Activated T-helper 2 cell treated with anti-CD3 and anti-CD28 coated beads, Interferon-gamma antibody, Interleukin-2, Interleukin-4, amounts not matched to agents 10 μg/mL and 5 μg/mL and 100 μg/mL, durations not matched to agents 14 hours and 24 hours and 36 hours (primary cell): ENCODE measurements at regions not wholly inside any gene's neighbourhood (a gene's known extent, or its start where the extent isn't known, plus 50 kb on each side); places are given as distances from the start of the nearest gene placed in this dataset.

Experiments used
- DNase-seq: peaks from one replicate; pipeline ENCODE4 v3.0.0; 2021; ENCODE audit warnings: low spot score
- H3K27ac Mint-ChIP-seq: one replicate; pipeline ENCODE4 v1.8.0; 2021; ENCODE audit warnings: mixed read lengths
- H3K27me3 Mint-ChIP-seq: one replicate; pipeline ENCODE4 v1.8.0; 2021; ENCODE audit warnings: low read depth, mixed read lengths
- H3K36me3 Mint-ChIP-seq: one replicate; pipeline ENCODE4 v1.8.0; 2021; ENCODE audit warnings: low read depth, mixed read lengths
- H3K4me1 Mint-ChIP-seq: one replicate; pipeline ENCODE4 v1.8.0; 2021; ENCODE audit warnings: low read depth, mixed read lengths
- H3K4me3 Mint-ChIP-seq: one replicate; pipeline ENCODE4 v1.8.0; 2021; ENCODE audit warnings: low read depth, mild to moderate bottlenecking, moderate library complexity, mixed read lengths
- H3K9me3 Mint-ChIP-seq: one replicate; pipeline ENCODE4 v1.8.0; 2021; ENCODE audit warnings: mixed read lengths
- intact Hi-C: fragments of 100-400 bp; cut with micrococcal nuclease; formaldehyde crosslinking; loops from one replicate; pipeline ENCODE4 v1.15.1; 2023

- intact Hi-C loops: no loop called here
- Mint-ChIP-seq H3K27me3 (peaks cover 2% of the 10 kb centered on the region), H3K4me1 (no peaks in the 10 kb centered on the region), H3K36me3 (no peaks in the 10 kb centered on the region), H3K27ac (no peak overlapping the region), H3K9me3 (no peaks in the 10 kb centered on the region), H3K4me3 (no peak overlapping the region)
- no peak for DNase-seq
Observed at GRCh38 chrX:25158635-25159034, 142.9 kb upstream of the ARX start.

GRCh38 chrX:25156832-25157231 lies 141.1 kb upstream of the ARX start:
- H3K36me3 Mint-ChIP-seq: no peaks in the 10 kb centered on the region
- no peak for DNase-seq
- H3K27me3 Mint-ChIP-seq: no peaks in the 10 kb centered on the region
- no peaks in the 10 kb centered on the region for H3K4me1 Mint-ChIP-seq
- no peak overlapping the region for H3K4me3 Mint-ChIP-seq
- H3K27ac Mint-ChIP-seq: no peak overlapping the region
- no peaks in the 10 kb centered on the region for H3K9me3 Mint-ChIP-seq
- intact Hi-C loops: no loop called here

GRCh38 chrX:25156323-25156722 lies 140.6 kb upstream of the ARX start:
- DNase-seq: no peak
- Mint-ChIP-seq H3K27me3 (no peaks in the 10 kb centered on the region), H3K36me3 (no peaks in the 10 kb centered on the region), H3K4me3 (no peak overlapping the region), H3K4me1 (no peaks in the 10 kb centered on the region), H3K27ac (no peak overlapping the region), H3K9me3 (no peaks in the 10 kb centered on the region)
- intact Hi-C loops: no loop called here

- H3K4me3 Mint-ChIP-seq: no peak overlapping the region
- no peaks in the 10 kb centered on the region for H3K36me3 Mint-ChIP-seq
- no peak overlapping the region for H3K27ac Mint-ChIP-seq
- intact Hi-C loops: no loop called here
- no peaks in the 10 kb centered on the region for H3K9me3 Mint-ChIP-seq
- no peaks in the 10 kb centered on the region for H3K4me1 Mint-ChIP-seq
- no peaks in the 10 kb centered on the region for H3K27me3 Mint-ChIP-seq
- no peak for DNase-seq
Observed at GRCh38 chrX:25154168-25154567, 138.4 kb upstream of the ARX start.

GRCh38 chrX:25151749-25152148 lies 136.0 kb upstream of the ARX start:
- H3K4me1 Mint-ChIP-seq: no peaks in the 10 kb centered on the region
- intact Hi-C loops: no loop called here
- no peaks in the 10 kb centered on the region for H3K9me3 Mint-ChIP-seq
- peaks cover 2% of the 10 kb centered on the region for H3K27me3 Mint-ChIP-seq
- no peak for DNase-seq
- H3K36me3 Mint-ChIP-seq: no peaks in the 10 kb centered on the region
- H3K27ac Mint-ChIP-seq: no peak overlapping the region
- H3K4me3 Mint-ChIP-seq: no peak overlapping the region

- no peaks in the 10 kb centered on the region for H3K9me3 Mint-ChIP-seq
- H3K4me1 Mint-ChIP-seq: peaks cover 2% of the 10 kb centered on the region
- no peak overlapping the region for H3K4me3 Mint-ChIP-seq
Observed at GRCh38 chrX:25144043-25144940, 128.5 kb upstream of the ARX start.

GRCh38 chrX:25143596-25143995 lies 127.8 kb upstream of the ARX start:
- no peak for DNase-seq
- H3K9me3 Mint-ChIP-seq: no peaks in the 10 kb centered on the region
- H3K27me3 Mint-ChIP-seq: peaks cover 6% of the 10 kb centered on the region
- H3K36me3 Mint-ChIP-seq: no peaks in the 10 kb centered on the region
- intact Hi-C loops: no loop called here
- peaks cover 2% of the 10 kb centered on the region for H3K4me1 Mint-ChIP-seq
- no peak overlapping the region for H3K27ac Mint-ChIP-seq
- H3K4me3 Mint-ChIP-seq: no peak overlapping the region

More at GRCh38 chrX:25144043-25144940, 128.5 kb upstream of the ARX start:
- Mint-ChIP-seq H3K27me3 (peaks cover 6% of the 10 kb centered on the region), H3K27ac (no peak overlapping the region), H3K36me3 (no peaks in the 10 kb centered on the region)
- no peak for DNase-seq
- intact Hi-C loops: loop anchor here (2.0 kb wide), 2 partner anchors 123 to 305 kb away; no protein-coding TSS in a partner anchor

- intact Hi-C loops: no loop called here
- Mint-ChIP-seq H3K27ac (no peak overlapping the region), H3K9me3 (no peaks in the 10 kb centered on the region), H3K4me3 (no peak overlapping the region), H3K27me3 (peaks cover 4% of the 10 kb centered on the region), H3K4me1 (peaks cover 2% of the 10 kb centered on the region), H3K36me3 (no peaks in the 10 kb centered on the region)
- no peak for DNase-seq
Observed at GRCh38 chrX:25141684-25142083, 125.9 kb upstream of the ARX start.

- no peak for DNase-seq
- intact Hi-C loops: no loop called here
- no peaks in the 10 kb centered on the region for H3K4me1 Mint-ChIP-seq
- H3K27ac Mint-ChIP-seq: no peak overlapping the region
- no peaks in the 10 kb centered on the region for H3K9me3 Mint-ChIP-seq
- peaks cover 2% of the 10 kb centered on the region for H3K27me3 Mint-ChIP-seq
- H3K4me3 Mint-ChIP-seq: no peak overlapping the region
- H3K36me3 Mint-ChIP-seq: no peaks in the 10 kb centered on the region
Observed at GRCh38 chrX:25131055-25131454, 115.3 kb upstream of the ARX start.

GRCh38 chrX:25130619-25131018 lies 114.9 kb upstream of the ARX start:
- Mint-ChIP-seq H3K27me3 (peaks cover 2% of the 10 kb centered on the region), H3K4me1 (no peaks in the 10 kb centered on the region), H3K9me3 (no peaks in the 10 kb centered on the region), H3K36me3 (no peaks in the 10 kb centered on the region), H3K4me3 (no peak overlapping the region), H3K27ac (no peak overlapping the region)
- no peak for DNase-seq
- intact Hi-C loops: no loop called here

GRCh38 chrX:25125483-25125882 lies 109.7 kb upstream of the ARX start:
- intact Hi-C loops: no loop called here
- H3K27me3 Mint-ChIP-seq: no peaks in the 10 kb centered on the region
- H3K4me1 Mint-ChIP-seq: no peaks in the 10 kb centered on the region
- no peak overlapping the region for H3K4me3 Mint-ChIP-seq
- no peak overlapping the region for H3K27ac Mint-ChIP-seq
- no peaks in the 10 kb centered on the region for H3K9me3 Mint-ChIP-seq
- H3K36me3 Mint-ChIP-seq: no peaks in the 10 kb centered on the region
- DNase-seq: no peak

- Mint-ChIP-seq H3K27me3 (no peaks in the 10 kb centered on the region), H3K27ac (no peak overlapping the region), H3K4me1 (no peaks in the 10 kb centered on the region), H3K4me3 (no peak overlapping the region), H3K36me3 (no peaks in the 10 kb centered on the region), H3K9me3 (no peaks in the 10 kb centered on the region)
- no peak for DNase-seq
- intact Hi-C loops: no loop called here
Observed at GRCh38 chrX:25124391-25124790, 108.6 kb upstream of the ARX start.

- Mint-ChIP-seq H3K9me3 (no peaks in the 10 kb centered on the region), H3K4me3 (no peak overlapping the region), H3K4me1 (no peaks in the 10 kb centered on the region), H3K27me3 (no peaks in the 10 kb centered on the region), H3K36me3 (no peaks in the 10 kb centered on the region), H3K27ac (no peak overlapping the region)
- DNase-seq: no peak
- intact Hi-C loops: no loop called here
Observed at GRCh38 chrX:25112156-25112555, 96.4 kb upstream of the ARX start.
